Keratinocyte (primary cell): ENCODE measurements at regions not wholly inside any gene's neighbourhood (a gene's known extent, or its start where the extent isn't known, plus 50 kb on each side); places are given as distances from the start of the nearest gene placed in this dataset.

Experiments
- EZH2 ChIP-seq: IDR thresholded peaks from one replicate; pipeline ENCODE4 v1.6.1; 2012; ENCODE audit warnings: inconsistent platforms, mild to moderate bottlenecking, low read length, moderate library complexity
- TF ChIP-seq, protein P1 (sequence below), 3 experiments: IDR thresholded peaks in 1 of 3; conservative IDR thresholded peaks in 1 of 3; optimal IDR thresholded peaks in 1 of 3; 2 replicates in 2 of 3; 3 replicates in 1 of 3; pipeline versions ENCODE3 to v1.5.1; 2011; ENCODE audit warnings: low read length in 3 of 3, mild to moderate bottlenecking in 3 of 3, moderate library complexity in 2 of 3, control low read depth in 1 of 3, inconsistent platforms in 1 of 3; ENCODE audit not compliant: insufficient read depth in 2 of 3; ENCODE audit errors: extremely low read depth in 1 of 3

DNA sequence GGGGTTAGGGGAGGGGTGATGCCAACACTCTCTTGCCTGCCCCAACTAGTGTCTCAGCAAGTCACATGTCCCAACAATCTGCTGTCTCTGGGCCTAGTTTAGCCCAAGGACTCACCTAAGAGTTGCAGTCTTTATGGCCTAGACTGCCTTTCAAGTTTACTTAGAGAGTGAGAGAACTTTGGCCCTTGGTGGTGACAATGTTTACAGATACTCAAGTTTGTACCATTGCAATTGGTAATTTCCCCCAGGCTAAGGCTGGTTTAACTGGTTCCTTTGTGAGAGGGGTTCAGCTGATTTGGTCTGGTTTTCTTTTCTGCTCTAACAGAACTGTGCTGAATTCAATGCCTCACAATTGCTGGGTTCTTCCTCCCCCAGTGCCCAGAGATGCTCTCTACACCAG, 1279.9 kb upstream of the EYS start:
- TF ChIP-seq, protein P1, sequence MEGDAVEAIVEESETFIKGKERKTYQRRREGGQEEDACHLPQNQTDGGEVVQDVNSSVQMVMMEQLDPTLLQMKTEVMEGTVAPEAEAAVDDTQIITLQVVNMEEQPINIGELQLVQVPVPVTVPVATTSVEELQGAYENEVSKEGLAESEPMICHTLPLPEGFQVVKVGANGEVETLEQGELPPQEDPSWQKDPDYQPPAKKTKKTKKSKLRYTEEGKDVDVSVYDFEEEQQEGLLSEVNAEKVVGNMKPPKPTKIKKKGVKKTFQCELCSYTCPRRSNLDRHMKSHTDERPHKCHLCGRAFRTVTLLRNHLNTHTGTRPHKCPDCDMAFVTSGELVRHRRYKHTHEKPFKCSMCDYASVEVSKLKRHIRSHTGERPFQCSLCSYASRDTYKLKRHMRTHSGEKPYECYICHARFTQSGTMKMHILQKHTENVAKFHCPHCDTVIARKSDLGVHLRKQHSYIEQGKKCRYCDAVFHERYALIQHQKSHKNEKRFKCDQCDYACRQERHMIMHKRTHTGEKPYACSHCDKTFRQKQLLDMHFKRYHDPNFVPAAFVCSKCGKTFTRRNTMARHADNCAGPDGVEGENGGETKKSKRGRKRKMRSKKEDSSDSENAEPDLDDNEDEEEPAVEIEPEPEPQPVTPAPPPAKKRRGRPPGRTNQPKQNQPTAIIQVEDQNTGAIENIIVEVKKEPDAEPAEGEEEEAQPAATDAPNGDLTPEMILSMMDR (optimal IDR thresholded peaks at IDR 0.05 in 1 of 3, IDR thresholded peaks at IDR 0.05 in 1 of 3, conservative IDR thresholded peaks at IDR 0.05 in 1 of 3; ENCODE audit: extremely low read depth in 1 of 3, insufficient read depth in 2 of 3, low read length in 3 of 3), result no peak
- TF ChIP-seq EZH2, result no peak
